ENCODE measurements at regions not wholly inside any gene's neighbourhood (a gene's known extent, or its start where the extent isn't known, plus 50 kb on each side); places are given as distances from the start of the nearest gene placed in this dataset.

- Histone ChIP-seq H3K36me3 (ENCODE audit: insufficient read depth, low read length) (no peaks in the 10 kb centered on the region), H3K4me3 (ENCODE audit: insufficient read depth, low read depth, low read length) (no peak overlapping the region), H3K9ac (ENCODE audit: low read length) (no peak overlapping the region), H2AFZ (ENCODE audit: low read depth, low read length) (no peak overlapping the region), H3K27me3 (ENCODE audit: insufficient read depth, low read length) (no peaks in the 10 kb centered on the region), H3K4me2 (ENCODE audit: low read length) (no peak overlapping the region), H3K27ac (ENCODE audit: low read depth, low read length) (no peak overlapping the region), H3K4me1 (ENCODE audit: insufficient read depth, low read length) (no peaks in the 10 kb centered on the region), H3K79me2 (ENCODE audit: insufficient read depth, low read length) (no peaks in the 10 kb centered on the region), H3K9me3 (ENCODE audit: insufficient read depth, low read depth, low read length) (peaks cover 23% of the 10 kb centered on the region), H4K20me1 (ENCODE audit: insufficient read depth, low read length) (no peaks in the 10 kb centered on the region)
- Mint-ChIP-seq H3K36me3 (ENCODE audit: low read depth, unreplicated experiment) (peaks cover 2% of the 10 kb centered on the region), H3K4me3 (ENCODE audit: unreplicated experiment) (no peak overlapping the region), H3K4me1 (ENCODE audit: low read depth, unreplicated experiment) (no peaks in the 10 kb centered on the region), H3K27ac (ENCODE audit: unreplicated experiment) (no peak overlapping the region), H3K27me3 (ENCODE audit: low read depth, unreplicated experiment) (peaks cover 2% of the 10 kb centered on the region), H3K9me3 (ENCODE audit: unreplicated experiment) (peaks cover 34% of the 10 kb centered on the region)
- DNase-seq (ENCODE audit: low read depth) (no peak), FAIRE-seq (no peak)
- TF ChIP-seq CTCF (IDR thresholded peaks at IDR 0.05; ENCODE audit: insufficient read depth, low read depth, low read length) (peak; percentile 32), EZH2 (IDR thresholded peaks at IDR 0.05; ENCODE audit: insufficient read depth, low read length) (no peak)
Observed at GRCh38 chr10:90138844-90139243, 437.5 kb downstream of the KIF20B start.

GRCh38 chr10:90141791-90142190 lies 440.4 kb downstream of the KIF20B start:
- Histone ChIP-seq H3K4me1 (ENCODE audit: insufficient read depth, low read length) (no peaks in the 10 kb centered on the region), H3K9ac (ENCODE audit: low read length) (no peak overlapping the region), H2AFZ (ENCODE audit: low read depth, low read length) (no peak overlapping the region), H3K36me3 (ENCODE audit: insufficient read depth, low read length) (no peaks in the 10 kb centered on the region), H3K4me2 (ENCODE audit: low read length) (no peak overlapping the region), H3K4me3 (ENCODE audit: insufficient read depth, low read depth, low read length) (no peak overlapping the region), H4K20me1 (ENCODE audit: insufficient read depth, low read length) (no peaks in the 10 kb centered on the region), H3K27me3 (ENCODE audit: insufficient read depth, low read length) (no peaks in the 10 kb centered on the region), H3K79me2 (ENCODE audit: insufficient read depth, low read length) (no peaks in the 10 kb centered on the region), H3K9me3 (ENCODE audit: insufficient read depth, low read depth, low read length) (peaks cover 10% of the 10 kb centered on the region), H3K27ac (ENCODE audit: low read depth, low read length) (no peak overlapping the region)
- Mint-ChIP-seq H3K4me3 (ENCODE audit: unreplicated experiment) (no peak overlapping the region), H3K27me3 (ENCODE audit: low read depth, unreplicated experiment) (peaks cover 2% of the 10 kb centered on the region), H3K9me3 (ENCODE audit: unreplicated experiment) (peaks cover 18% of the 10 kb centered on the region), H3K27ac (ENCODE audit: unreplicated experiment) (no peak overlapping the region), H3K4me1 (ENCODE audit: low read depth, unreplicated experiment) (no peaks in the 10 kb centered on the region), H3K36me3 (ENCODE audit: low read depth, unreplicated experiment) (no peaks in the 10 kb centered on the region)
- TF ChIP-seq CTCF (IDR thresholded peaks at IDR 0.05; ENCODE audit: insufficient read depth, low read depth, low read length), result no peak
- TF ChIP-seq EZH2 (IDR thresholded peaks at IDR 0.05; ENCODE audit: insufficient read depth, low read length), result no peak
- no peak for FAIRE-seq
- DNase-seq (ENCODE audit: low read depth), result peak; percentile 23

- Histone ChIP-seq H3K27ac (ENCODE audit: low read depth, low read length) (no peak overlapping the region), H3K9ac (ENCODE audit: low read length) (no peak overlapping the region), H2AFZ (ENCODE audit: low read depth, low read length) (no peak overlapping the region), H3K4me1 (ENCODE audit: insufficient read depth, low read length) (peaks cover 5% of the 10 kb centered on the region), H3K9me3 (ENCODE audit: insufficient read depth, low read depth, low read length) (peaks cover 4% of the 10 kb centered on the region), H3K79me2 (ENCODE audit: insufficient read depth, low read length) (no peaks in the 10 kb centered on the region), H4K20me1 (ENCODE audit: insufficient read depth, low read length) (no peaks in the 10 kb centered on the region), H3K4me2 (ENCODE audit: low read length) (no peak overlapping the region), H3K27me3 (ENCODE audit: insufficient read depth, low read length) (no peaks in the 10 kb centered on the region), H3K36me3 (ENCODE audit: insufficient read depth, low read length) (no peaks in the 10 kb centered on the region), H3K4me3 (ENCODE audit: insufficient read depth, low read depth, low read length) (no peak overlapping the region)
- H3K36me3 Mint-ChIP-seq (ENCODE audit: low read depth, unreplicated experiment), result no peaks in the 10 kb centered on the region
- H3K9me3 Mint-ChIP-seq (ENCODE audit: unreplicated experiment), result peaks cover 14% of the 10 kb centered on the region
- H3K27me3 Mint-ChIP-seq (ENCODE audit: low read depth, unreplicated experiment), result peaks cover 2% of the 10 kb centered on the region
- H3K27ac Mint-ChIP-seq (ENCODE audit: unreplicated experiment), result no peak overlapping the region
- no peaks in the 10 kb centered on the region for H3K4me1 Mint-ChIP-seq (ENCODE audit: low read depth, unreplicated experiment)
- no peak for FAIRE-seq
- no peak for TF ChIP-seq EZH2 (IDR thresholded peaks at IDR 0.05; ENCODE audit: insufficient read depth, low read length)
- TF ChIP-seq CTCF (IDR thresholded peaks at IDR 0.05; ENCODE audit: insufficient read depth, low read depth, low read length), result no peak
- no peak overlapping the region for H3K4me3 Mint-ChIP-seq (ENCODE audit: unreplicated experiment)
- DNase-seq (ENCODE audit: low read depth), result no peak
Observed at GRCh38 chr10:90143937-90144336, 442.5 kb downstream of the KIF20B start.
